Dedifferentiated amniotic fluid mesenchymal stem cell (primary cell): ENCODE measurements at regions not wholly inside any gene's neighbourhood (a gene's known extent, or its start where the extent isn't known, plus 50 kb on each side); places are given as distances from the start of the nearest gene placed in this dataset.
"Not testable (repeated sequence)": the region's sequence is repeated elsewhere in the genome, so short reads cannot be mapped to it uniquely, and the experiment has no call there.

Source experiments
- DNase-seq: peaks from one replicate; pipeline ENCODE4 v3.0.0-alpha.2; 2016; ENCODE audit errors: extremely low spot score

DNA sequence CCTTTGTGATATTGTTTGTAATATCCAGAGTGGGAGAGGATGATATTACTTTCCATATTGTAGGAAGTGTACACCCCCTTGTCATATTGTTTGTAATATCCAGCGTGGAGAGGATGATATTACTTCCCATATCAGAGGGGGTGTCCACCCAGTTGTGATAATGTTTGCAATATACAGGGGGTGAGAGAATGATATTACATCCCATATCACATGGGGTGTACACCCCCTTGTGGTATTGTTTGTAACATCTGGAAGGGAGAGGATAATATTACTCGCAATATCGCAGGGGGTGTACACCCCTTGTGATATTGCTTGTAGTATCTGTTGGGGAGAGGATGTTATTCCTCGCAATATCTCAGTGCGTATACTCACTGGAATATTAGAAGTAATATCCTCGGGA, 61.5 kb downstream of the PRSS23 start:
- no peak for DNase-seq

GRCh38 chr11:86863476-86863875, 63.1 kb downstream of the PRSS23 start:
- no peak for DNase-seq

- no peak for DNase-seq
Observed at GRCh38 chr11:86865436-86865835, 65.1 kb downstream of the PRSS23 start.

GRCh38 chr11:86869531-86869930, 69.2 kb downstream of the PRSS23 start:
- DNase-seq: no peak

DNA sequence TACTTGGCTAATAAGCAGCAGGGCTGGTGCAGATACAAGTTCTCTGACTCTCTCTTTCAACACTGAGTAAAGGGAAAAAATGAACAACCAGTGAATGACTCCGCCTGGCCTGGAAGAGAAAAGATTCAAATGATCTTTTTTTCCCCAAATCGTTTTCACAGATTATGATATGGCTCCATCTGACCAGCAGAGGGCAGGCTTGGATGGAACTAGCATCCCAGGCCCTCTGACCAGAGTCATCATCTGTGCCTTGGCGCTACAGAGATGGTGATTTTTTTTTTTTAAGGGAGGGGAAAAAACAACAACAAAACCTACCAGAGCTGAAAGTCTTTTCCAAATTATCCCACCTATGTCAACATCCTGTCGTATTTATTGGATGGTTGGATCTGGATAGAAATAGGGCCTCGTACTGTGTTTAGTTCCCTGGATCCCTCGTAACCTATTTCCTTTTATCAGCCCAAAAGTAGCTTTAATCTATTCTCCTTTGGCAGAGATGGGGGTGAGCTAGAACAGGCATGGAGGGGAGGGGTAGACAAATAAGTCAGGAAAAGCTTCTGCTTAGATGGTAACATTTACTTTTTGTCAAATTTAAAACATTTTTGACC, 69.7 kb downstream of the PRSS23 start:
- DNase-seq: peak; percentile 58

DNA sequence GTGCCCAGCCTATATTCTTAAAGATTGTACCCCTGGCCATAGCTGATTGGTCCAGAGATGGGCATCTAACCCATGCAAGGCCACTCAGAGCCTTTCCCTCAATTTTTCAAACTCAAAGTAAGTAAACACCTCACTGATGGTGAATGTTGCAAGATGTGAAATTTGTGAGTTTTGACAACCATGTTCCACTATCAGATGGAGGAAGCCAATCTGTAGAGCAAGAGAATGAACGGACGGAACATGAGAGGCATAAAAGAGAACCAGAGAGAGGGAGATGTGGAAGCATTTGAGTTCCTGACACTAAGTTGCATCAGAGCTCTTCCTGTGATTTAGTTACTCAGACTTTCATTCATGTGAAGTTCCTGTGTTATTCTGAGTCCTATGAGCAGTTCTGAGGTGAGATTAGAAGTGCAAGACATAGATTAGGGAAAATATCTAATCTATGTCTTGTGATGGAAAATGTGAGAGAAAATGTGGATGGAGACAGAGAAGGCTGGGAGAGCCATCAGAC, 73.3 kb downstream of the PRSS23 start:
- no peak for DNase-seq

DNA sequence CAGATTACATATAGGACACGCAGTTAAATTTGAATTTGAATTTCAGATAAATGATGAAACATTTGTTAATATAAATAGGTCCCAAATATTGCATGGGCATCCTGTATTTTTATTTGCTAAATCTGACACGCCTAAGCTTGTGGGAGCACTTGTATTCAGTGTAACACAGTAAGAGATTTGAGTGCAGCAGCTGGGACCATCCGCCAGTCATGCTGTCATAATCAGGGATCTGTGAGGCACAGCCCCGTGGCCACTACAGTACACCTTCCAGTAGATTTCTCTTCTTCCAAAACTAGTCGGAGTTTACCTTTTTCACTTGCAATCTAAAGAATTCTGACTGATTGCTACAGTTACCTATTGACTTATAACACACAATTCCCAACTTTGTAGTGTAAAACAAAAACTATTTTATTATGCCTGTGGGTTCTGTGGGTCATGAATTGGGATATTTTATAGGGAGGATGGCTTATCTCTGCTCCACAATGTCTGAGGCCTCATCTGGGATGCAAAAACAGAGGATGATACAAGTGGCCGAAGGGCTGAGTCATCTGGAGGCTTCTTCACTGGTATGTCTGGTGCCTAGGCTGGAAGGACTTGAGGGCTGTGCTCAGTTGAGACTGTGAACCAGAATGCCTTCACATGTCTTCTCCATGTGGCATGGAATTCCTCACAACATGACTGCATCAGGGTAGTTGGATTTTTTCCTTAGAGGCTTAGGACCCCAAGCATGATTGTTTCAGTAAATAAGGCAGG, 74.1 kb downstream of the PRSS23 start:
- no peak for DNase-seq

DNA sequence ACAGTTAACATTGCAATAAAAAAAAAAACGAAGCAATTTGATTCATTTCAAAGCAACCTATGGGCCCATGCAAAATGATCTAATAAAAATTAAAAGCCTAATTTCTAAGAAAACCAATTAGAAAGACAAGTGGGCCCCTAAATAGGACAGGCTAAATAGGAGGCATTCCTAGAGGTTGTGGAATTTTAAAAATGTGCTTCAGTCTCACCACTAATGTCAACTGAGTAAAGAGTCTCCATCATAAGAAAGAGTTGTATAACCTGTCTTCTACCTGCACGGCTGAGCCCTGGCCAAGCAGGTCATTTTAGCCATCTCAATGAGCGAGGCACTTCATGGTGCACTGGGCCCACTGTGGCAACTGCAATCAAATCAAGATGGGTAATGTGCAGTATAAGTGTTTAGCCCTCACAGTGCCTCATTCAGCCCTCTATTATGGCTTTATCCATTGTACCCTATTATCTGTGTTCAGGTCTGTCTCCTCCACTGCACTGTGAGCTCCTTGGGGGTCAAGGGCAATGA, 76.4 kb downstream of the PRSS23 start:
- DNase-seq: no peak

GRCh38 chr11:86877503-86877902, 77.2 kb downstream of the PRSS23 start:
- no peak for DNase-seq

DNA sequence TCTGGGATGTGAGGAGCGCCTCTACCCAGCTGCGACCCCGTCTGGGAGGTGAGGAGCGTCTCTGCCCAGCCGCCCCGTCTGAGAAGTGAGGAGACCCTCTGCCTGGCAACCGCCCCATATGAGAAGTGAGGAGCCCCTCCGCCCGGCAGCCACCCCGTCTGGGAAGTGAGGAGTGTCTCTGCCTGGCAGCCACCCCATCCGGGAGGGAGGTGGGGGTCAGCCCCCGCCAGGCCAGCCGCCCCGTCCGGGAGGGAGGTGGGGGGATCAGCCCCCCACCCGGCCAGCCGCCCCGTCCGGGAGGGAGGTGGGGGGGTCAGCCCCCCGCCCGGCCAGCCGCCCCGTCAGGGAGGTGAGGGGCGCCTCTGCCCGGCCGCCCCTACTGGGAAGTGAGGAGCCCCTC, 76.0 kb downstream of the FZD4 start:
- not testable (repeated sequence) for DNase-seq

DNA sequence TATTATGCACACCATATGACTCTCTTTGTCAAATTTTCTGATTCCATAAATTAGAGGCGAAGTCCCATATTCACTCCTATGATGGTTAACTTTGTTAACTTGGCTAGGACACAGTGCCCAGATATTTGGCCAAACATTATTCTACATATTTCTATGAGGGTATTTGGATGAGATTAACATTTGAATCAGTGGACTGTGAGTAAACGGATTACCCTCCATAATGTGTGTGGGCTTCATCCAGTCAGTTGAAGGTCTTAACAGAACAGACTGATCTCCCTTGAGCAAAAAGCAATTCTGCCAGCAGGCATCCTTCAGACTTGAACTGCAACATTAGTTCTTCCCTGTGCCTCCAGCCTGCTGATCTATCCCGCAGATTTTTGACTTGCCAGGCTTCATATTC, 69.9 kb downstream of the FZD4 start:
- no peak for DNase-seq

GRCh38 chr11:86888164-86889000, 66.8 kb downstream of the FZD4 start:
- peak; percentile 83 for DNase-seq

- no peak for DNase-seq
Observed at GRCh38 chr11:86889001-86889341, 66.2 kb downstream of the FZD4 start.

- no peak for DNase-seq
Observed at GRCh38 chr11:86891036-86891435, 64.2 kb downstream of the FZD4 start.

- DNase-seq: no peak
Observed at GRCh38 chr11:86893235-86893634, 62.0 kb downstream of the FZD4 start.
